ENCODE measurements at regions not wholly inside any gene's neighbourhood (a gene's known extent, or its start where the extent isn't known, plus 50 kb on each side); places are given as distances from the start of the nearest gene placed in this dataset.
"Not testable (repeated sequence)": the region's sequence is repeated elsewhere in the genome, so short reads cannot be mapped to it uniquely, and the experiment has no call there.

DNA sequence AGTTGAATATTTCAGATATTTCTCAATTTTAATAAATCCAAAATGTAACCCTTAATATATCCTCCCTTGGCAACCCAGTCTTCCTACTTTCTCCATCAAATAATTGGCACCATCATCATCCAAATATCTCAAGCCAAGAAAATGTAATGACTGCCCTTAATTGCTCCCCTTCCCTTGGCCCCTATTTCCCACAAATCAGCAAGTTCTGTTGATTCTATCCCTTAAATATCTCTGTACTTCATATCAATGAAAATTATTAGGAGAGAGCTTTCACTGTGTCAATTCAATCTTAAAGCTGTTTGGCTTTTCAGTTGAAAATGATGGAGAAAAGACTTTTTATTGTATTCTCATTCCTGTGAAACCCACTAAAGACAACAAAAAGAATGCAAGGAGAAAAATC, 349.8 kb downstream of the HINT1 start:
- no peak for DNase-seq

- DNase-seq = no peak
Measured at GRCh38 chr5:130808691-130809090, 356.4 kb downstream of the HINT1 start.

GRCh38 chr5:130805648-130806047, 359.4 kb downstream of the HINT1 start:
- DNase-seq = no peak

DNA sequence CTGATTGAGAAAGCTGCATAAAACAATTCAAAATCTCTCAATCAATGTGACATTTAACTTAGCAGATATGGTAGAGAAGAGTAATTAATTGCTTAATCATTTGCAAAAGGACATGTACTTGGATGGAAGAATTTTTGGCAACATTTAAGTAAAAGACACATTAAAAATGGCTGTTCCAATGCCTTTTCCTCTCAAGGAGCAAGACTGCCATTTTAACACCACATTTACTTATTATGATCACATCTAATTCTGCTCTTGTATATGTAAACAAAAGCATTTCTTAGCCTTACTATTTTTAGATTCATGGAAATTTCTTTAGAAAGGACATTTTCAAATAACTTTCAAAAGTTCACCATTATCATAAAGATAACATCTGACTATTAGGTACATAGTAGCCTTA, 360.0 kb downstream of the HINT1 start:
- DNase-seq = no peak

GRCh38 chr5:130801963-130802362, 363.1 kb downstream of the HINT1 start:
- DNase-seq = no peak

DNA sequence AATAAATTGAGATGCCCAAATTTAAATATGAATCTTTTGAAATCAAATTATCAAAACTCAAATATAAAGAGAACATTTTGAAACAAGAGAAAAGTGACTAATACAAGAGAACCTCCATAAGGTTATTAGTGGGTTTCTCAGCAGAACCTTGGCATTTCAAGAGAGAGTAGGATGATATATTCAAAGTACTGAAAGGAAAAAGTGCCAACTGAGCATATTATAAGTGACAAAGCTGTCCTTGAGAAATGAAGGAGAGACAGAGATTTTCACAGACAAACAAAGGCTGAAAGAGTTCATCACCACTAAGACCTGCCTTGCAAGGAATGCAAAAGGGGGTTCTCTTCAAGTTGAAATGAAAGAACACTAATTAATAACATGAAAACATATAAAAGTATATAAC, 366.0 kb downstream of the HINT1 start:
- DNase-seq = no peak

GRCh38 chr5:130797303-130797702, 367.8 kb downstream of the HINT1 start:
- no peak for DNase-seq

DNA sequence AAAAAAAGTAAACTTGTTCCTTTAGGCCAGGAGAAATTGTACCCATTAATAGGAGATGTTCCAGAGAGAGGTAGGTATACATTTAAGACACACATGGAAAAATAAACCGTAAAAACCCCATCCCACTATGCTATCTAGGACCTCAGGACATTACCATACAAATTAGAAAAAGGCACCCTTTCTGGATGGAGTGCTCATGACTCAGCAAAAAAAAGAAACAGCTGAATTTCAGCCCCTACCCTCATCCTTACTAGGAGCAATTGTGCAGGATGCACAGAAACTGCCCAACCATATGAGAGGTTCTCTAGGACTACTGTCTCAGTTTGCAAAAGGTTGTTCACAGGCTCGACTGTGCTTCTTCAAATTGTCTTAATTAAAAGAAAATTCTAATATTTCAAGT, 368.2 kb downstream of the HINT1 start:
- DNase-seq = no peak

DNA sequence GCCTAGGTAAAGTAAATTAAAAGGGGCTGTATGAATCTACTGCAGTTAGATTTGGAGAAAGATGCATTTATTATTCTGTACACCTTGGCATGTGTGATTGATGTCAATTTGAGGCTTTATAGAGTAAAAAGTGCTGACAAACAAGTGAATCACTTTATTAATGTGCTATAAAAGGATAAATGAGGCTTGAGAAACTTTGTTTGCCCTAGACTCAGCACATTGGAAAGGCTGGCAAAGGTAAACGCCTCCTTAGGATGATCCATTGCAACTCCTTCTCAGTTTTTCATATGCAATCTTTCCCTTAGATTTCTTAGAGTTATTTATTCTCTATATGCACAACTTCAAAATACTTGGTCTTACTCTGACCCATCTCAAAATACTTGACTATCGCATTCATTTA, 369.0 kb downstream of the HINT1 start:
- no peak for DNase-seq

DNA sequence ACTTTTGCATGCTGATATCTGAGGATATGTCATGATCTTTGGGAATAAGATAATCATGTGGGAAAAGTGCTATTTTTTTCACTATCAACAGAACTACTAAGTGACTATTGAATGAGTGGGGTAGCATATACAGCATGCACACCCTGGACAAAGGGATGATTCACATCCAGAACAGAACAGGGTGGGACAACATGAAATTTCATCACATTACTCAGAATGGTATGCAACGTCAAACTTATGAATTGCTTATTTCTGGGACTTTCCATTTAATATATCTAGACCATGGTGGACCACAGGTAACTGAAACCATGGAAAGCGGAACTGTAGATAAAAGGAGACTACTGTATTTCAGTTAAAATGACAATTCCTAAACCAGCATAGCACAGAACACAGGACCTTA, 370.0 kb downstream of the HINT1 start:
- no peak for DNase-seq

GRCh38 chr5:130777794-130778193, 387.3 kb downstream of the HINT1 start:
- DNase-seq = no peak

DNA sequence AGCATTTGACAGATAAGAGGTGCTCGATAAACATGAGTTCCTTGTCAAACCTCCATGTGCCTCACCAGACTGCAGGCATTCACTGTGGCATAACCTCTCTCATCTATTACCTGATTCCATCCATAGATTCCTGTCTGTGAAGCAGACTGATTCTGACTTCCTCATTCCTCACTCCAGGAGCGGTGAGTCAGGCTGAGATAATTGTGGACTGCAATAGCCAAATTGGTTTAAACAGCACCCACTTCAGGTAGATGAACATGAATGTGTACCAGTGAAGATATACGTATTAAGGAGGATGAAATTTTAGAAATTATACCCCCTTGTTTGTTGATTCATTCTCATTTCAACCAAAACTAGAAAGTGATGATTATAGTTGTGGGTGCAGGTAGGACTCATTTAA, 391.2 kb downstream of the HINT1 start:
- DNase-seq = peak; percentile 66

- no peak for DNase-seq
Measured at GRCh38 chr5:130762031-130762430, 403.0 kb downstream of the HINT1 start.

GRCh38 chr5:130759061-130759460, 406.0 kb downstream of the HINT1 start:
- no peak for DNase-seq

- DNase-seq = no peak
Measured at GRCh38 chr5:130747556-130747955, 417.5 kb downstream of the HINT1 start.

DNA sequence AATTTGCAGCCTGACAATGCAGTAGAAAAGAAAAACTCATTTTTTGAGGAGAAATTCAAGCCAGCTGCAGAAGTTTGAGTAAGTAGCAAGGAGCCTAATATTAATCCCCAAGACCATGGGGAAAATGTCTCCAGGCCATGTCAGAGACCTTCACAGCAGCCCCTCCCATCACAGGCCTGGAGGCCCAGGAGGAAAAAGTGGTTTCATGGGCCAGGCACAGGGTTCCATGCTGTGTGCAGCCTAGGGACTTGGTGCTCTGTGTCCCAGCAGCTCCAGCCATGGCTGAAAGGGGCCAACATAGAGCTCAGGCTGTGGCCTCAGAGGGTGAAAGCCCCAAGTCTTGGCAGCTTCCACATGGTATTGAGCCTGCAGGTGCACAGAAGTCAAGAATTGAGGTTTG, 418.4 kb downstream of the HINT1 start:
- DNase-seq = not testable (repeated sequence)

DNA sequence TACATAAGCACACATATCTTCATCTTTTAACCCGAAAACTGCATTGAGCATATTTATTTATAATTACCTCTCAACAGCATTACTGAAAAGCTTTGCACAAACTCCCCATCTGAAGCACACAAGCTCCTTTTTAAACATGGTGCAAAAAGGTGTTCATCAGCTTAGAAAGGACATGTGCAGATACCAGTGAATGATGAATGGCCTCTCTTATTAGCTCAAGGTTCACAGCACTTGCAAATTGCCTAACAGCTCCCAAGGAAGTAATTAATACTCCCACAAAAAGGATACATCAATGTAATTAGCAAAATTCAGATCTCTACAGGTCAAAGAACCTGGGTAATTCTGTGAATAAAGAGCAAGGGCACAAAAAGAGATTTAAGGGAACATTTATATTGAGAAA, 422.0 kb downstream of the HINT1 start:
- DNase-seq = no peak

DNA sequence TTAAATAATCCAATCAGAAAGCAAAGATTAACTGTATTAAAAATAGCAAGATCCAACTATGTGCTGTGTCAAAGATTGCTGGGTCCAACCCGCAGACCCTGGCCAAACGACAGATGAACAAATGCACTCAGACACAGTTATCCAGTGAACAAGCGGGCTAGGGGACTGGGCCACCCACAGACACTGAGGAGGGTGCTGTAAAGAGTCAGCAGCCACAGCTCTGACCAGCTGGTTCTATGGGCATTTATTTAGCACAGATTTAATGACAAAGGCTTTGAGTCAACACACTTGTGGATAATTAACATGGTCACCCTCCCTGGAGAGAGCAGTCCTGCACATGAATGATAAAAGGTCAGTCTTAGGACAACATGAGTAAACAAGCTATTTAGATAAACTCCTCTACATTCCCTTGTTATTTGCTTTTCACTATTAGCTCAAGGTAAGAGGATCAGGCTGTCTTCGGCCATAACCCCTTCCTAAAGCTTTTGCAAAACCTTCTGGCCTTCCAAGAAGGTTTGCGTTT, 424.9 kb downstream of the HINT1 start:
- no peak for DNase-seq

GRCh38 chr5:130731839-130732238, 433.2 kb downstream of the HINT1 start:
- DNase-seq = no peak

GRCh38 chr5:130729541-130729940, 435.5 kb downstream of the HINT1 start:
- no peak for DNase-seq

- no peak for DNase-seq
Measured at GRCh38 chr5:130727830-130728229, 437.2 kb downstream of the HINT1 start.

- no peak for DNase-seq
Measured at GRCh38 chr5:130724658-130725057, 440.4 kb downstream of the HINT1 start.

DNA sequence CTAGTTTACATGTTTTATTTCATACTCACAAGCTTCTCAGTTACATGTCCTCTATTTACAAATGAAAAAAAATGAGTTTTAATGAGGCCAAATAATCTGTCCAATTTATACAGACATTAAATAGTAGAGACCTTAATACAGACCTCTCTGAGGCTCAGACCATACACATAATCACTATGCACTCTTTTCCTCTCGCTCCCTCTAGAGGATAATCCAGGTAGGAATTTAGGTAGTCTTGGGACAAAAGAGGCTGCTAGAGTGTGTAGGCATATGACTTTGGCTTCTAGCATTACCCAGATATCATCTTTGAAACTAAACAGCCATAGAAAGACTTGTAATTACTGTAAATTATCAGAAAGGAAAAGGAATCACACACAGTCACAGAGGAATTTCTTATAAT, 444.7 kb downstream of the HINT1 start:
- peak; percentile 39 for DNase-seq

DNA sequence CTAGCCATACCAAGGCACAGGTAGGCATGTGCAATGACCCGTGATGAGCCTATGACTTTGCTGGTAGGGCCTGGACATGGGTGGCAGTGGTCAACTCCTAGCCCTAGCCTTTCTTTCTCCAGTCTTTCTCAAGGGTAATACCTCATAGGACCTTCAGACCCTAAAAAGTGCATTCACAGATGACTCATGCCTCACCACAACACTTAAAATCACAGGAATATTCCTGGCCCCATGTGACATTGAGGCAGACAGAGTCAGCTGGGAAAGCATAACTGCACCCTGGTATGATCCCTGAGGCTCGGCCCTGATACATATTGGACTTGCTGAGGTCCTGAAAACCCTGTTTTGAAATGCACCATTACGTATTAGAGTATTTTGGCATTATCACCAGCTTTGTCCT, 449.5 kb downstream of the HINT1 start:
- no peak for DNase-seq

- no peak for DNase-seq
Measured at GRCh38 chr5:130714200-130714599, 450.9 kb downstream of the HINT1 start.

GRCh38 chr5:130712324-130712723, 452.7 kb downstream of the HINT1 start:
- no peak for DNase-seq
